Vagina (tissue), 2 donors: ENCODE measurements at regions not wholly inside any gene's neighbourhood (a gene's known extent, or its start where the extent isn't known, plus 50 kb on each side); places are given as distances from the start of the nearest gene placed in this dataset.

Experiments
- DNase-seq, 2 donors: peaks; one replicate each; pipeline ENCODE4 v3.0.0-alpha.2; 2017; ENCODE audit errors: extremely low spot score in 2 of 2
- H3K27ac ChIP-seq: fragments of 200-600 bp; sonication (generic); one replicate; pipeline ENCODE4 v1.5.1; 2019
- H3K27me3 ChIP-seq: fragments of 200-600 bp; sonication (generic); one replicate; pipeline ENCODE4 v1.5.1; 2019
- H3K36me3 ChIP-seq, 2 donors: fragments of 200-600 bp; sonication (generic); one replicate each; pipeline ENCODE4 v1.5.1; 2017 to 2019
- H3K4me1 ChIP-seq: fragments of 200-600 bp; sonication (generic); one replicate; pipeline ENCODE4 v1.5.1; 2019
- H3K4me3 ChIP-seq, 2 donors: fragments of 200-600 bp; sonication (generic); 1 replicate in 1 of 2; 2 replicates in 1 of 2; pipeline ENCODE4 v1.5.1; 2016 to 2019
- H3K9me3 ChIP-seq: fragments of 200-600 bp; sonication (generic); one replicate; pipeline ENCODE4 v1.5.1; 2019
- CTCF ChIP-seq, 3 experiments: fragments of 450-650 bp in 2 of 3; fragments of 200-600 bp in 1 of 3; sonication (generic) in 1 of 3; IDR thresholded peaks; one replicate each; pipeline ENCODE4 v1.5.1; 2017 to 2019; ENCODE audit warnings: antibody characterized with exemption in 3 of 3, mild to moderate bottlenecking in 2 of 3, moderate library complexity in 2 of 3
- POLR2A ChIP-seq, 2 donors: fragments of 450-650 bp; IDR thresholded peaks; one replicate each; pipeline ENCODE4 v1.6.1; 2017; ENCODE audit warnings: antibody characterized with exemption in 2 of 2, mild to moderate bottlenecking in 2 of 2, moderate library complexity in 2 of 2
- POLR2AphosphoS5 ChIP-seq, 2 donors: sonication (generic); formaldehyde crosslinking; IDR thresholded peaks; one replicate each; pipeline ENCODE4 v1.9.0; 2017; ENCODE audit warnings: antibody characterized with exemption in 2 of 2, mild to moderate bottlenecking in 2 of 2, low read depth in 1 of 2; ENCODE audit not compliant: insufficient read depth in 1 of 2
- intact Hi-C: fragments of 100-400 bp; cut with DNase I; formaldehyde crosslinking; loops from one replicate; pipeline ENCODE4 v1.15.1; 2023

- no peak for DNase-seq
- no peaks in the 10 kb centered on the region for H3K4me1 ChIP-seq
- intact Hi-C loops: no loop called here
Measured at GRCh38 chr18:38368886-38369285, 803.3 kb upstream of the CELF4 start.

GRCh38 chr18:38368246-38368645 lies 802.6 kb upstream of the CELF4 start:
- no peaks in the 10 kb centered on the region for H3K9me3 ChIP-seq
- H3K36me3 ChIP-seq: no peaks in the 10 kb centered on the region
- intact Hi-C loops: no loop called here
- DNase-seq: no peak
- TF ChIP-seq POLR2AphosphoS5 (IDR thresholded peaks at IDR 0.05; ENCODE audit: insufficient read depth in 1 of 2, low read depth in 1 of 2) (no peak), CTCF (IDR thresholded peaks at IDR 0.05) (no peak)
- H3K4me3 ChIP-seq: no peak overlapping the region
- no peaks in the 10 kb centered on the region for H3K27me3 ChIP-seq
- H3K27ac ChIP-seq: no peak overlapping the region
- no peaks in the 10 kb centered on the region for H3K4me1 ChIP-seq

More at GRCh38 chr18:38368886-38369285, 803.3 kb upstream of the CELF4 start:
- Histone ChIP-seq H3K27ac (no peak overlapping the region), H3K4me3 (no peak overlapping the region), H3K9me3 (no peaks in the 10 kb centered on the region), H3K36me3 (no peaks in the 10 kb centered on the region), H3K27me3 (no peaks in the 10 kb centered on the region)
- TF ChIP-seq POLR2A (IDR thresholded peaks at IDR 0.05) (no peak), POLR2AphosphoS5 (IDR thresholded peaks at IDR 0.05; ENCODE audit: insufficient read depth in 1 of 2, low read depth in 1 of 2) (no peak), CTCF (IDR thresholded peaks at IDR 0.05) (no peak)

- no peak for DNase-seq
- Histone ChIP-seq H3K36me3 (no peaks in the 10 kb centered on the region), H3K9me3 (no peaks in the 10 kb centered on the region), H3K4me1 (no peaks in the 10 kb centered on the region), H3K4me3 (no peak overlapping the region), H3K27ac (no peak overlapping the region), H3K27me3 (no peaks in the 10 kb centered on the region)
- intact Hi-C loops: no loop called here
- TF ChIP-seq CTCF (IDR thresholded peaks at IDR 0.05): no peak
- no peak for TF ChIP-seq POLR2A (IDR thresholded peaks at IDR 0.05)
- TF ChIP-seq POLR2AphosphoS5 (IDR thresholded peaks at IDR 0.05; ENCODE audit: insufficient read depth in 1 of 2, low read depth in 1 of 2): no peak
Measured at GRCh38 chr18:38367473-38367872, 801.9 kb upstream of the CELF4 start.

GRCh38 chr18:38362286-38362792 lies 796.7 kb upstream of the CELF4 start:
- intact Hi-C loops: no loop called here
- Histone ChIP-seq H3K4me3 (no peak overlapping the region), H3K4me1 (no peaks in the 10 kb centered on the region), H3K27me3 (no peaks in the 10 kb centered on the region), H3K36me3 (no peaks in the 10 kb centered on the region), H3K27ac (no peak overlapping the region), H3K9me3 (no peaks in the 10 kb centered on the region)
- no peak for DNase-seq
- TF ChIP-seq POLR2AphosphoS5 (IDR thresholded peaks at IDR 0.05; ENCODE audit: insufficient read depth in 1 of 2, low read depth in 1 of 2) (no peak), CTCF (IDR thresholded peaks at IDR 0.05) (no peak), POLR2A (IDR thresholded peaks at IDR 0.05) (no peak)

GRCh38 chr18:38358805-38359657 lies 793.4 kb upstream of the CELF4 start:
- Histone ChIP-seq H3K27me3 (no peaks in the 10 kb centered on the region), H3K4me3 (no peak overlapping the region), H3K4me1 (no peaks in the 10 kb centered on the region), H3K27ac (no peak overlapping the region), H3K9me3 (no peaks in the 10 kb centered on the region), H3K36me3 (no peaks in the 10 kb centered on the region)
- DNase-seq: no peak
- no peak for TF ChIP-seq POLR2AphosphoS5 (IDR thresholded peaks at IDR 0.05; ENCODE audit: insufficient read depth in 1 of 2, low read depth in 1 of 2)
- intact Hi-C loops: no loop called here
